GM19452 (cell line): ENCODE measurements at regions not wholly inside any gene's neighbourhood (a gene's known extent, or its start where the extent isn't known, plus 50 kb on each side); places are given as distances from the start of the nearest gene placed in this dataset.

Source experiments
- ATAC-seq: cut with Tn5 transposase; IDR thresholded peaks from one replicate; pipeline ENCODE4 v1.9.1; 2021; ENCODE audit not compliant: unreplicated experiment

- ATAC-seq, result no peak
Measured at GRCh38 chr17:79258041-79258440, 183.4 kb downstream of the ENGASE start.

GRCh38 chr17:79255926-79256585 lies 181.4 kb downstream of the ENGASE start:
- no peak for ATAC-seq

GRCh38 chr17:79255456-79255855 lies 180.8 kb downstream of the ENGASE start:
- no peak for ATAC-seq

GRCh38 chr17:79255046-79255445 lies 180.4 kb downstream of the ENGASE start:
- no peak for ATAC-seq

DNA sequence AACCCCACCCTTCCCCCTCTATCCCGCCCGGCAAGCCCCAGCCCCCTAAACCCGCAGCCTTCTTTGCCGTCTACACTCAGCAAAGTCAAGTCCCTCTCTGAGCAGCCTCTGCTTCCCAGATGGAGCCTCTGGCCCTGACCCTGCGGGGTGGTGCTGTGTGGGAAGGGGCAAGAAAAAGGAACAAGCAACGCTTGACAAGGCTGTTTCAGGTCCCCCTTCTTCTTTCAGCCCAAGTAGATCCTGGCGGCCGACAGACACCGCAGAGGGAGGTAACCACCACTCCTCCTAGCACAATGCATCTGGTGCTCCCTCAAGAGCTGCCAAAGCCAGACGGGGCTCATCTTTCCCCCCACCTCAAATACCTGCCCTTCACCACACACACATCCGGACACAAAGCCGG lies 178.3 kb downstream of the ENGASE start:
- no peak for ATAC-seq

DNA sequence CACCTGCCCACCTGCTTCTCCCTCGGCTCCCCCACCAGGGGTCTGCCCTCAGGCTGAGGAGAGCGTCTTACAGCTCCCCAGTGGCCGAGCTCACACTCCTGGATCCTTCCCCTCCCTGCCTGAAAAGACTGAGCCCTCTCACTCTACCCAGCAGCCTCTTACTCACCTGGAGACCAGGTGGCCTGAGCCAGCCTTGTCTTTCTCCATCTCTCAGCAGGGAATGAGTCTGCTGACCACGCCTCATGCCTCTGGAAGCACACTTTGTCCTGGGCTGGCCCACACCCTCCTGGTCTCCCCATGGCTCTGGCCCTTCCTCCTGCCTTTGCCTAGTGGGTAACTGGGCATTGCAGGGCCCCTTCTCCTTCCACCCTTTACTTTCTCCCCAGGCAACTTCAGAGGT lies 177.2 kb downstream of the ENGASE start:
- no peak for ATAC-seq

- no peak for ATAC-seq
Measured at GRCh38 chr17:79249929-79250521, 175.4 kb downstream of the ENGASE start.

DNA sequence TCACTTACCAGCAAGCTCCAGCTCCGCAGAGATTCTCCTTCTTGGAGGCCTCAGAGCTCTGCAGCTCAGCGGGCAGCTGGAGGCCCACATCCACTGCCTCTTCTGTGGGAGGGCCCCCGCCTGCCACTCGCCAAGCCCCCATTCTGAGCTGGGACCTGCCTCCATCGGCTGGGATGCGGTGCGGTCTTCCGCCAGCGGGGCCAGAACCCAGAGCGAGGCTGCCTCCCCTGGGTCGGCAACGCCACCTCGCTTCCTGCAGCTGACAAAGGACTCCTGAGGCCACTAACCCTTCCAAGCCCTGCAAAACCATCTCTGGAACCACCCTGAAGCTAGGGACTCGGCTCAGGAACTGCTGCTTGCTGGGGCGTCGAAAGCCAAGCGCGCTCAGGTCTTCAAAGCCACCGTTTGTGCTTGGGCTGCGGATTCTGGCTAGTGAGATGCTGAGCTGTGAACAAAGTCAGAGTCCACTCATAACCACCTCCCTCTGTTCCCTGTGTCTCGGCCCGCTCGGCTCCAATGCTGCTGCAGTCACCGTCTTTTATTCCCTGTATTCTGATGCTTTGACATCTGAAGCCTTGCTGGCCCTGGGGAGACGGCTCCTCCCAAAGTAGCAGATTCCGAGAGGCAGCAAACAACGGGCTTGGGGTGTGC lies 174.3 kb downstream of the ENGASE start:
- ATAC-seq, result no peak

- no peak for ATAC-seq
Measured at GRCh38 chr17:79246225-79247190, 171.9 kb downstream of the ENGASE start.

DNA sequence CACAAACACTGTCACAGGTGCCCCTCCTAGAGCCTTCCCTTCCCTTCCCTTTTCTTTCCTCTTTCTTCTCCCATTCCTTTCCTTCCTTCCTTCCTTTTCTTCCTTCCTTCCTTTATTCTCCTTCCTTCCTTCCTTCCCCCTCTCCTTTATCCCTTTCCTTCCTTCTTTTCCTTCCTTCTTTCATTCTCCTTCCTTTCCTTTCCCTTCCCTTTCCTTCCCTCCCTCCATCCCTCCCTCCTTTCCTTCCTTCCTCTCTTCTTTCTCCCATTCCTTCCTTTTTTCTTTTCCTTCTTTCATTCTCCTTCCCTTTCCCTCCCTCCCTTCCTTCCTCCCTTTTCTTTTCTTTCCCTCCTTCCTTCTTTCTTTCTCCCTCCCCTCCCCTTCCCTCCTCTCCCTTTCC lies 170.0 kb downstream of the ENGASE start:
- no peak for ATAC-seq

DNA sequence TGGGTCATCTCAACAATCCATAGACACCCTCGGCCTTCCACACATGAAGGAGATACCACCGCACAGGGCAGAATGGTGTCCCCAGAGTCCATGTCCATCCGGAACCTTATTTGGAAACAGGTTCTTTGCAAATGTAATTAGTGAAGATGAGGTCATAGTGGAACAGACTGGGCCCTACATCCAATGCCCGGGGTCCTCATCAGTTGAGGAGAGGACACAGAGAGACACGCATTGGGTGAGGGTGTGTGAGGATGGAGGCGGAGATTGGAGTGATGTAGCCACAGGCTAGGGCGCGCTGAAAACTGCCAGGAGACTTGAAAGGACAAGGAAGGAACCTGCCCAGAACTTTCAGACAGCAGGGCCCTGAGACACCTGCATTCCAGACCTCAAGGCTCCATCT lies 169.4 kb downstream of the ENGASE start:
- no peak for ATAC-seq

GRCh38 chr17:79243603-79243990 lies 169.0 kb downstream of the ENGASE start:
- ATAC-seq, result no peak

- ATAC-seq, result no peak
Measured at GRCh38 chr17:79242873-79243602, 168.4 kb downstream of the ENGASE start.

GRCh38 chr17:79242393-79242792 lies 167.8 kb downstream of the ENGASE start:
- ATAC-seq, result no peak

DNA sequence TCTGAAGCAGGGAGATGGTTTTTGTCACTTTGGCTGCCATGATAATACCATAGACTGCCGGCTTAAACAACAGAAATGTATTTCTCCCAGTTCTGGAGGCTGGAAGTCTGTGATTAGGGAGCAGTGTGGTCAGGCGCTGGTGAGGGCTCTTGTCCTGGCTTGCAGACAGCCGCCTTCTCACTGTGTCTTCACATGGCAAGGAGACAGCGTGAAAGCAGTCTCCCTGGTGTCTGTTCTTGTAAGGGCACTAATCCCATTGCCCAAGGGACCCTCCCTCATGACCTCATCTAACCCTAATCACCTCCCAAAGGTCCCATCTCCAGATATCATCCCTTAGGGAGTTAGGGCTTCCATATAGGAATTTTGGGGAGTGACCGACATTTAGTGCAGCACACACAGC lies 167.0 kb downstream of the ENGASE start:
- ATAC-seq, result no peak

- no peak for ATAC-seq
Measured at GRCh38 chr17:79239205-79239604, 164.6 kb downstream of the ENGASE start.

DNA sequence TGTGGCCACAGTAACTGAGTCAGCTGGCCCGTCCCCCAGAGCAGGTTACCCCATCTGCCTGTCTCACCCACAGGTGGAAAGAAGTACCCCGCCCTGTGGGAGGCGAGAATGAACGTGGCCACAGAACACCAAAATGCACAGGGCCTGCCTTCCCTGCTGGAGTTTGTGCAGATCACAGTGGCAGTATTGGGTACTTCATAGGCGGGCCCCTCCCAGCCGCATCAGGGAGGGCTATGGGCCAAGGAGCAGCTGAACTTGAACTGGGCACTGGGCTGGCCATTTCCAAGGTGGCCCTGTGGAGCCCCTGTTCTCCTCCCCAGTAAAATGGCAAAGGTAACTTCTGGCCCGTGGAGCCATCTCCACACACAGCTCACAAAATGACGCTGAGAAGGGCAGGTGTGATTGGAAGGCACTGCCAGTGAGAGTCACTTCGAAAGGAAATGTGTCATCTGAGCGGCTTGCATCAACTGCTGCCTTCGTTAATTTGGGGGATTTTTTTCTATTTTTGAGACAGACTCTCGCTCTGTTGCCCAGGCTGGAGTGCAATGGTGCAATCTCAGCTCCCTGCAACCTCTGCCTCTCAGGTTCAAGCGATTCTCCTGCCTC lies 162.9 kb downstream of the ENGASE start:
- ATAC-seq, result no peak

GRCh38 chr17:79235808-79236207 lies 161.2 kb downstream of the ENGASE start:
- no peak for ATAC-seq

DNA sequence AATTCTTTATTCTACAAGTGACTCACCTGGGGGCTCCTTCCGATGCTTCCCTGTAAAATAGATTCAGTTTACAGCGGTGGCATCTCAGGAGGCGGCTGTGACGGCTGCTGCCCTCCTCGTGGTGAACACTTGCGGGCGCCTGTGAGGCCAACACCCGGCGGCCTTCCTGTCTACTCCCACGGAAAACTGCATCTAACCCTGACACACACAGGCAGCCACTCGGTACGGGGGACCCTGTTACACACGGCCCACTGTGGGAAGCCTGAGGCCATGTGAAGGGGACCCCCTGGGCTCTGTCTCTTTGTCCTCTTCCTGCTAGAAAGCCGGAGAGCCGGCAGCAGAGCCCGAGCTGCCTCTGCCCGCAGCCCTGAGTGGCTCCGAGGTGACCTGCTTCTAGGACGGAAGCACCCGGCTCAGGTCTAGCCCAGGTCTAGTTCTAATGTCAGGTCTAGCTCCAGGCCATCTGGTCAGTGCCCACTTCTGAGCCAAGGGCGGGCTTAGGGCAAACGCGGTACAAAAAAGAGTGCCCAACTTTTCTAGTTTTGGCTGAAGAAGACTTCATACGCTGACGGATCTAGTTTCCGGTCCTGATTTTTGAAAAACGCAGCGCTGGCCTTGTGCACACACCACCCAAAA lies 159.4 kb downstream of the ENGASE start:
- ATAC-seq, result no peak

- no peak for ATAC-seq
Measured at GRCh38 chr17:79232957-79233356, 158.3 kb downstream of the ENGASE start.
